GM19025 (cell line): ENCODE measurements at regions not wholly inside any gene's neighbourhood (a gene's known extent, or its start where the extent isn't known, plus 50 kb on each side); places are given as distances from the start of the nearest gene placed in this dataset.

Source experiments
- ATAC-seq: cut with Tn5 transposase; IDR thresholded peaks from one replicate; pipeline ENCODE4 v1.9.1; 2021; ENCODE audit warnings: mild to moderate bottlenecking, low read depth, moderate library complexity; ENCODE audit not compliant: unreplicated experiment

DNA sequence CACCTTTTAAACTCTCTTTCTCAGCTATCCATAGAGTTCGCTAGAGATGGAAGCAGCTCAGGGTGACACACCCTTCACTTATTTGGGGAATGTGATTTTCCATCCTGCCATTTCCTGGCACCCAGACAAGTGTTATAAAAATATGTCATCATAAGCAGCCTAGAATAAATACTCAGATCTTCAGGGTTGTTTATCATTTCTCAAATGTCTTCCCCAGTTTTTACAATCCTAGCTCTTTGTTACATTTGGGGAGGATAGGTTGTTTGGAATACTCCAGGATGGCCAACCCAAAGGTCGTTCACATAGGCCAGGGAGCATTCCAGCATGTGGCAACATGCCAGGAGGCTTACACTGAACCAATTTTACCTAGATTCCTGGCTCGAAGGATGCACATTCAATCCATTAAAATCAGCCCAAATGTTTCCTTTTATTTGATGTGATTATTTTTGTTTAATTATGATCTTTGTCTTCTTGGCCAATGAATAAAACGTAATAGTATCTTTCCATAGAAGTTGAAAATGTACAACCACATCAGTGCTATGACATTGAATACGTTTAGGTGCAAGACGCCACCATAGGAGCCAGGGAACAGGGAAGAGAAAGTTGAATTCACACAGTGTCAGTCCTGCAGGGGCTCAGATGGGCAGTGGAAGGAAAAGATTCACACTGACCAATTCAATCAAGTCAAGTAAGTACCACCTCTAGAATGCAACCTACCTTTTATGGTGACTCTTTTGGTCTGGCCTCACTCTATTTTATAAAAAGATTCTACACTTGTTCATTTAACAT lies 537.7 kb upstream of the MDFIC2 start:
- no peak for ATAC-seq

DNA sequence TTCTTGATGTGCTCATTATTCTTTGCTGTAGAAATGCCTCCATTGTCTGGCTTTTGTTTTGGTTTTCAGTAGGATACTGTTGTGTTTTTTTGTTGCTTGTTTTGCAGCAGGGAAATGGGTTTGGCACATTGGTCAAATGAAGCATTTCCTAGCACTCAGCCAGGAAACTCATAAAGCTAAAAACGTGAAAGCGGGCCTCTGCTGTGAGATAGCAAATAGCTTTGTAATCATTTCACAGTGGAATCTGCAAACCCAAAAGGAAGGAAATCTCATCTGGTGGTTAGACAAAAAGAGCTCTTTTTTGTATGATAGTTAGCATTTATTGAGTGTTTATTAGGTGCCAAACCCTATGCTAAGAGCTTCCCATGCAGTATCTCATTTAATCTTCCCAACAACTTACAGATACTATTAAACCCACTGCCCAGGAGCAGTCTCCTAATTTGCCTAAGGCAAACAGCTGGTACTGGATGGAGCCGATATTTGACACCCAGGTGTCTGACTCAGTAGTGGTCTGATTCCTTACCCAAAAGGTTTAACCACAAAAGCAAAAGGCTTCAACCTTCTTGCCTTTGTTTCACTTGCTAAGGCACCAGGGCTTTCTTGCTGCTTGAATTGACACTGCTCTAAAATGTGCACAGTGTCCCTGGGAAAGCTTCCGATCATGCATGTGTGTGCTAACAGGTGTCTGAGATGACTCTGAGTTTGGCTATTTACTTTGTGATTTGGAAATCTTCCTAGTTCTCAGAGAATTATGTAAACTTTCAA lies 527.9 kb upstream of the MDFIC2 start:
- no peak for ATAC-seq

DNA sequence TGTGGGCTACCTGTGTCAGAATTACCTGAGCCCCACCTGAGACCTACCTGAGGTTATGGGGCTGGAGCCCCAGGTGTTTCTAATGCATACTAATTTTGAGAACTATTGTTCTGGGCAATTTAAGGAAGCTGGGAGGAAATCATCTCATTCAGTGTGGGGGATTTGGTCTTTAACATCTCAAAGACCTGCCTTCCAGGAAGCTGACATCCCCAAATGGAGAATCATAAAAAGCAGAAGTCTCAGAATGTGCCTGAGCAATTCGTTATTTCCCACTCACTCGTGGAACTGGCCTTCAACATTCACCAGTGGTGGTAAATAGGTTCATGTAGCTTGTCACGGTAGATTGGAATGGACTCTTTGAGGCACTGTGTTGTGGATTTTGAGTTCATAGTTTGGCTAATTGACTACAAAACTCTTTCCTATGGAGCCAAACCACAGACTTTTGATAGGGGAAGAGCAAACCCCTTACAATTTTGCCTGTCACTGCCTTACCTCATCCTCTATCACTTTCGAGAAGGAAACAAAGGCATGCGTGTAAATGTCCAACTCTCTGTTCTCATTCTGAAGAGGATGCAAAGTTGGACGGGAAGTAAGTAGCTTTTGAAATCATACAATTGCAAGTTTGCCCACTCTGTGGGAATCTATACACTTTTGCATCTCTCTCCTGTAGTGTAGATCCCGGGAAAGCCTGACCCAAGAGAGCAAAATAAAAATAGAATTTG lies 521.0 kb upstream of the MDFIC2 start:
- ATAC-seq = no peak

DNA sequence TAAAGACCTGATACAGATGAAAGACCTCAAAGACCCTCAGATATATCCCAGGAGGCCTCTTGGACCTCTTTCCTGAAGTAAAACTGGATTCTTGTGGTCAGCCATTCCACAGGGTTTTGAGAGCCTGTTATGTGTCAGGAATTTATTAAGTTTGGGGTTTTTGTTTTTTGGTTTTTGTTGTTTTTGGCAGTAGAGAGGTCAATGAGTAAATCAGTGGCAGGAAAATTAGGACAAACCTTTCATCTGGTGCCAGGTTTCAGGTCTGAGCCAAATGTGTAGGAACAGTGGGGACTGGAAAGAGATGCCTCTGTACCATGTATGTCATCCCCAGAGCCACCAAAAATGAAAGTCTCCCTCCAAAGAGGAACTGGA lies 520.4 kb upstream of the MDFIC2 start:
- no peak for ATAC-seq

DNA sequence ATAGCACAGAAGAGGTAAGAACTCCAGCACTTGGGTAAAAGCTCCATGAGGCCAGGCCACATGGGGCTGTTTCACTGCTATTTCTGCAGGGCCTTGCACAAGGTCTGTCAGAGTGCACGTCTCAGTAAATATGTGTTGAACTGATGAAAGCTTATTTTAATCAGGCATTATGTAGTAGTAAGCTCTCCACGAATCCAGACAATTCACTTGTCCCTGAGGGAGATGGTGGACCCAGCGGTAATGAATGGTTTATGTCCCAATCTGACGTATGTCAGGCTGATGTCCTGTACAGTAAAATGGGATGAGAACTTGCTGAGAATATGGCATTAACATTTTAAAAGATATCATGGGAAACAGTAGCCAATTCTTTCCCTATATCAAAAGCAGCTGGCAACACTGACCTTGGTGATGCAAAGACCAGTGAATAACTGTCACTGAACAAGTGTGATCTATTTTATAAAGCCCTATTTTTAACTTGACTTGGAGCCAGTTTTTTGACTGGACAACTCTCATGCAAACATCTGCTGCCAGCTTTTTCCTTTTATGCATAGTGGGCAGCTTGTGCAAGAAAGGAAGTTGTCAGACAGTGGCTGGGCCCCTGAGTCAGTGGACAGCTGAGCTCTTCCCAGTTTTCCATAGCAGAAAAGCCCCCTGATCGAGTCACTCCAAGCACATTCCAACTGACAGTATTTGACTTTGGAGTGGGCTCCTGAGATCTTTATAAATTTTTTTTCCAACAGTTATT lies 519.8 kb upstream of the MDFIC2 start:
- no peak for ATAC-seq

DNA sequence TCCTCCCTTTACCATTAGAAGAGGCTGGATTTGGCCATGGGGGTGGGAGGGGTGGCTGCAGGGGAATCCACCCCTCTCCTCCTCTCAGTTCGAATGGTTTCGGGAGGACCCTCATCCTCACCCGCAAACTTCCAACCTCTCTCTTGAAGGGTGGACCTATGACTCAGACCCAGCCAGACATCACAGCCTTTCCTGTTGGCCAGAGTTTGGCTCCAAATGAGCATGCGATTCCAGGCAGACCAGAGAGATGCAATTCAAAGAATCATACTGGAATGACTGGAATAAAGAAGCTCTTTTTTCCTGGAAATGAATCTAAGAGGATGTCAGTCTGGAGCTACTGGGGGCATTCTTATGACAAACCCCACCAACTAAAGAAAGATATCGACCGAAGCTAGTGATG lies 516.7 kb upstream of the MDFIC2 start:
- ATAC-seq = no peak

DNA sequence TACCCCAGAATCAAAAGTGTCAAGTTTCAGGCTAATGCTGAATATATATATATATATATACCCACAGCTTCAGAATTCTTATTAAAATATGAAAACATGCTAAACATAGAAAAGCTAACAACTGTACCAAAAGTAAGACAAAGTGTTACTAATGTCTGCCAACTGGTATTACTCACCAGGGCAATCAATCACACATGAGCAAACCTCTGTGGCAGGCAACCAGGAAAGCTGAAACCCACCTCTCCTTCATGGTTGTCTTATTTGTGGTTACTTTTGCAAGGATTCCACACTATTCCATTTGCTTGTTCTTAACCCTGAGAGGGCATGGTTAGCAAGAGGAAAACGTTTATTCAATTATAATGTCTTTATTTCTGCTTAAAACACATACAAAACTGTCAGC lies 512.3 kb upstream of the MDFIC2 start:
- ATAC-seq = no peak

DNA sequence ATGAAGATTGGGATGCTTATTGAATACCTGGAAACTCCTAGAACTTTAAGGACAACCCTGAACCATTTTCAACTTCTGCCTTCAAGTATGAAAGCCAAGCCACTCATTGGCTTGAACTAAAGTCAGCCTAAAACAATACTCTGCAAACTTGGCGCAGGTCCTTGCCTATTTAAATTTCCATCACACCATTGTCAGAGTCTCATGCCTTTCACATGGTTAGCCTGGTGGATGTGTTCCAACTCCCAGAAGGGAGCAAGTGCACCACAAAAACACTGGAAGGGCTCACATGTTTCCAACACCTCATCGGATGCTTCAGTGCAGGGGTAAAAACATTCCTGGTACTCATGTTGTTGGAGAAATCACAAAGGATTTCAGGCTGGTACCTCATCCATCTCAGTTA lies 511.6 kb upstream of the MDFIC2 start:
- ATAC-seq = no peak

DNA sequence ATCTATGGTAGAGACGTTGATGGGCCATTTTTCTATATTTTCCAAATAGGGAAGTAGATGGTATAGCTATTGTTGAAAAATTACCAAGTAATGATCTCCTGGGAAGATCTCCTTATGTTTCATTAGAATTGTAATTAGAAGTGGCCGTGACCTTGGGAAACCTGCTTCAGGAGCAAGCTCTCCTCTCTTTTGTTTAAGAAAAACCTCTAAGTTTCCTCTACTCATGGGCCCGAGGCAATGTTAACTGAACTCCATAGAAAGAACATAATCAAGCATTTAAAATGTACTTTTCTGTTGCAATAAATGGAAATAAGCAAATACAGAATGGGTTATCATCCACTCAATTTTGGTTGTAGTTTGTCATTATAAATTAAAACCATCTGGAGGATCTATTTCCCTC lies 511.2 kb upstream of the MDFIC2 start:
- no peak for ATAC-seq

DNA sequence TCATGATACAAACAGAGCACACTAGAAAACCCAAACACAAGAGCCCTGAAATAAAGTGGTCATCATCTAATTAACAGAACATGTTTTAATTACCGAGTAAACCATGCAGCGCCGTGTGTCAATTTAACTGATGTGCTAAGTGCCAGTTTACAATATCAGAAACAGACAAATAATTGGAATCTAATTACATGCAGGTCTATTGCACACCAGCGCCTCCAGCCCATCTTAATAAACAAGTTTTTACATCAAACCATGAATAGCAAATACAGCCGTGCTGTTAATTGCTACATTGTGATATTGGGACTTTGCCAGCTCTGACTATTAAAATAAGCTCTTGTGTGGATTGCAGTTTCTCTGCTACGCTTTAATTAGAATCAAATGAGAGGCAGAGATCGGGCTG lies 510.2 kb upstream of the MDFIC2 start:
- ATAC-seq = no peak

DNA sequence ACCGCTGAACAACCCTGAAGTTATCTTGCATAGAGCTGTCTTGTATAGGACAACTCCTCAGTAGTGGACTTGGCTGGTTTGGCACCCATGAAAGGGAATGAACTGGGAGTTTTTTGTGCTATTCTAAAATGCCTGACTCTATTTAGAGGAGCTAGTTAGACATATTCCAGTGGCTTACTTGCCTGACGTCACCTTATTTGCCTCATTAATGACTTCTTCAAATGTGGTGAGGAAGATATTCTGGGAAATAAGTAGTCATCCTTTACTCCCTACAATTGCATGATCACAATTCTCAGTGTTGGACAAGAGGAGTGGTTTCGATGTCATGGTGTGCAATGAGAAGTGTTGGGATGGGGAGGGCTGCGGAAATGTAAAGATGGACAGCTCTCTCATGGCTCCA lies 509.2 kb upstream of the MDFIC2 start:
- no peak for ATAC-seq

DNA sequence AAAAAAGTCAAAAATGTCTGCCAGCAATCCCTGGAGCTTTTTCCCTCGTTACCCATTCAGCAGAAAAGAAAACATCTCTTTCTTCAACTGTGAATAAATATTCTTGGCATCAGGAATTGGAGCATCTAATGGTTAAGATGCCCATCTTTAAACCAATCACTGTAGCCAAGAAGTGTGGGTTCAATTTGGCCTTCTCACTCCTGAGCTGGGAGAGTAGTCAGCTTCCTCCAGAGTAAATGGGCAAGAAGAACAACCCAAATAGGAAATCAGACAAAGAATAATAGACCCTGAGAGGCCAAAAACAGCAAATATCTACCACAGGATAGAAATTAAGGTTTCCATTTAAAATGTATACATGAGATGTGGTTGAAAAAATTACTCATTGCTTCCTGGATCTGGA lies 508.0 kb upstream of the MDFIC2 start:
- ATAC-seq = no peak

DNA sequence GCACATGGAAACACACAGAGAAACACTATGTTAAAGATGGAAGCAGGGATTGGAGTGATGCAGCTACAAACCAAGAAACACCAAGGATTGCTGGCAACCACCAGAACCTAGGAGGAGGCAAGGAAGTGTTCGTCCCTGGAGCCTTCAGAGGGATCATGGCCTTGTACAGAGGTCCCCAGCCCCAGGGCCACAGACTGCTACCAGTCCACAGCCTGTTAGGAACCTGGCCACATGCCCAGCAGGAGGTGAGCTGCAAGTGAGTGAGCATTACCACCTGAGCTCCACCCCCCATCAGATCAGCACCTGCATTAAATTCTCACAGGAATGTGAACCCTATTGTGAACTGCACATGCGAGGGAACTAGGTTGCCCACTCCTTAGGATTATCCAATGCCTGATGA lies 505.7 kb upstream of the MDFIC2 start:
- no peak for ATAC-seq

DNA sequence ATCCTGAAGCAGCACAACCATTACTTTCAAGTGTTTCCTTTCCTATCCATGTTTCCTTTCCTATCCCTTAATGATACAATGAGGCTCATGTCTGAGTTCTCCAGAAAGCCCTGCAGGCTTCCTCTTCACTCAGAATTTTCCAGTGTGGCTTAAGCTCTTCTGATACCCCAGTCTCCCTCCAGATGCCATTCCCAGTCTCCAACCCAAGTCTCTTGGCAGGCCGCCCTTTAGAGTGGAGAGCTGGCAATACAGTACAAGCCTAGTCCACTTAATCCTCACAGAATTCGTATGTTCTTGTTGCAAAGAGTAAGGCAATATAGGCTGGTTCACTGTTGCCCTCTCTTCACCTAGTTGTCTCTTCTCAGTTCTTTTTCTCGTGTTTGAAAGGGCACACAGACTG lies 503.9 kb upstream of the MDFIC2 start:
- no peak for ATAC-seq

DNA sequence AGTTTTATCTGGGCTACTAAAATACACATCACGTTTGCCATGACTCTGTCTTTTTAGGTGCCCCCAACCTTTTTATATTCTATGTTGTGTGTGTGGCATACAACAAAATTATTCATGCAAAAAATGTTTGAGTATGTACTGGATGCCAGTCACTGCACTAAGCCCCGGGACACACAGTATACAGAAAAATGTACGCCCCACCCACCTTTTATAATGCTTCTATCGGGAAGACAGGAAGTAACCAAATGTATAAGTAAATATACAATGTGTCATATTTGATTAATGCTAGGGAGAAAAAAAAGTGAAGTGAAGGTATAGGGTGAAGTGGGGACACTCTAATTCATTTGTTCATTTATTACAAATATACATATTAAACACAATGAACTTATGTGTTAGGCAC lies 503.4 kb upstream of the MDFIC2 start:
- ATAC-seq = no peak

DNA sequence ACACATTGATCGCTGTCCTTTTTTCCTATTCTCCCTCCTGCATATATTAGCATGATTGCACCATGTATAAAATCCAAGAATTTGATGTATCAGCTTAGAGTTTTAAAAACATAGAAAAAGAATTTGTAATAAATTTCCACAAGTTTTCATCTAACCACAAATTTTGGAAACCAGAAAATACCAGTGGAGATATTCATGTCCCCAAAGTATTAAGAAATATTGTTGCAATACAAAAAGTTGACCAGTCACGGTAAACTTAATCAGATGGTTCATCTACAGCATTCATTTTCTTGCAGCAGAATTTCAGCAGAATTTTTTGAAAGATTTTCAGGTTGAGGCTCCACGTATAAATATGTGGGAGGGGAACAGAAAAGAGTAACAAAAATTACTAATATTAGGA lies 500.9 kb upstream of the MDFIC2 start:
- ATAC-seq = no peak

DNA sequence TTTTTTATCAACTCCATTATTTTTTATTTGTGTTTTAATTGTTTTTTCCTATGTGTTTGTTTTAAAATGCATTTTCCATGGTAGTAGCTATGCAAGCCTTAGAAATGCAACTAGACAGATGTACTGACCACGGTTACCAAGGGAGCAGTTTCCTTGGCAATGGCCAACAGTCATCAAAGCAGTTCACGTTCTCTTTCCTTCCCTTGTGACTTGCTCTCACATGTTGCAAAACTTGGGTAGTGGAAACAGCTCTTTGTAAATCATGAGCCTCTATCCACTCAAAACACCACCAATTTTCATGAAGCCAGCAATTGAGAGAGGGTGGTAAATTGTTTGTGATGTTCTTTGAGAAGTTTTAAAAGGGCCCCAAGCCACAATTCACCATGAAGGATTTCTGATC lies 499.4 kb upstream of the MDFIC2 start:
- ATAC-seq = no peak

DNA sequence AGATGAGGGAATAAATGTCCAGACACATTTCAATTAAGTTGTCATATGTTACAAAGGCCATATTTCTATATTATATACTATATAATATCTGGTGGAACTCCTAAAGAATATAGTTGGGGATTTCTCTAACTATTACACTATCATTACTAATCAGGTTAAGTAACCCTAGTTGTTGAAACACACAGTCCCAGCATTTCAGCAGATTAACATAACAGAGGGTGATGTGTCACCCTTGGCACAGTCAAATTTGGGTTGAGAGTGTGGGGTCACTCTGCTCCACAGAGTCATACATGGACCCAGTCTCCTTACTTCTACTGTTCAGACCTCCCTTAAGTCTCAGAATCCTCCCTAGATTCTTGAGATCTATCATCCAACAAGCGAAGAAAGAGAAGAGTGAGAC lies 496.4 kb upstream of the MDFIC2 start:
- no peak for ATAC-seq

DNA sequence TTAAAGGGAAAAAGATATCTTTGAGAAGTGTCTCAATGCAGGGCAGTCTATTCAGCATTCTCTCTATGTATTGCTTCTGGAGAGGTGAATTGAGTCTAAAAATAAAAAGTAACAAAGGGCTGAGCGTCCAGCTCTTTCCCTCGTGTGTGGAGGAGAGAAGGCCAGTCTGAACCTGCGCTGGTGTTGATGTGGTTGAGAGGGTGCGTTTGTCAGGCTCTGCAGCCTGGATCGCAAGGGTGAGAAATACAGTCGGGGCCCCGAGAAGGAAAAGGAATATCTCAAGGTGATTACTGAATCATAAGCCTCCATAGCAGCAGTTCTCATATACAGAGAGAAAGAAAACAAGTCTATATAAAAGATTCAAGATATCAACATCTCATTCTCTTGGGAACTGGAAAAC lies 494.1 kb upstream of the MDFIC2 start:
- ATAC-seq = no peak

DNA sequence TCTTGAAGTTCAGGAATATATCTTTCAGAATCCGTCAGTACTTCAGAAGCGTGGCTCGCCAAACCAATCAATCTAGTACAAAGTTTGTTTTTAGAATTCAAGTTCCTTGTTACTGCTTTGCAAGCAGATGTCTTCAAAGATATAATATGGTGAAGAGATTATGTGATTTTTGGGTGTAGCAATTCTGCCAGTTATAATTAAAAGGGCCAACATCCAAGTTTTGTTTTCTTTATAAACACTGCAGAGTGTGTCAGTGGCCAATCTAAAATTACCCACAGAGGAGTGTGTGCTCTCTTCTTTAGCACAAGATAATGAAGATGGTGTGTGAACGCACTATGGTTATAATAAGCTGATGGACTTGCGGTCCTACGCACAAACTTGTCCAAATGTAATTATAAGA lies 493.6 kb upstream of the MDFIC2 start:
- no peak for ATAC-seq
